SU-DHL-6 (cell line): ENCODE measurements at regions not wholly inside any gene's neighbourhood (a gene's known extent, or its start where the extent isn't known, plus 50 kb on each side); places are given as distances from the start of the nearest gene placed in this dataset.

Experiments
- CTCF ChIP-seq: fragments of 200-600 bp; sonication (generic); IDR thresholded peaks from one replicate; pipeline ENCODE4 v1.5.1; 2017; ENCODE audit warnings: antibody characterized with exemption, mild to moderate bottlenecking, low read length, moderate library complexity; ENCODE audit not compliant: insufficient read depth, poor library complexity, severe bottlenecking
- EZH2phosphoT487 ChIP-seq: fragments of 200-600 bp; sonication (generic), shearing (Covaris generic); conservative IDR thresholded peaks from 2 replicates; pipeline ENCODE4 v1.6.1; 2018; ENCODE audit warnings: mild to moderate bottlenecking, antibody characterized with exemption, low read length, moderate library complexity, mixed read lengths

- no peak for TF ChIP-seq CTCF
- TF ChIP-seq EZH2phosphoT487 = no peak
Observed at GRCh38 chr11:45362636-45363035, 76.5 kb upstream of the SYT13 start.
